Naive thymus-derived CD4-positive, alpha-beta T cell (primary cell): ENCODE measurements at regions not wholly inside any gene's neighbourhood (a gene's known extent, or its start where the extent isn't known, plus 50 kb on each side); places are given as distances from the start of the nearest gene placed in this dataset.

Experiments
- ATAC-seq: fragments of 150-1000 bp; cut with Tn5 transposase; 2 replicates; pipeline ENCODE4 v1.10.0; 2021; ENCODE audit warnings: mild to moderate bottlenecking, moderate library complexity
- CTCF ChIA-PET: fragments of 350-600 bp; sonication (Branson Sonifier 250); formaldehyde crosslinking; loops from one replicate; lab custom pipeline; 2021; ENCODE audit warnings: antibody characterized with exemption; lab: Charles Lee
- POLR2A ChIA-PET: fragments of 350-600 bp; sonication (Branson Sonifier 250); formaldehyde crosslinking; loops from one replicate; lab custom pipeline; 2021; ENCODE audit warnings: antibody characterized with exemption, inconsistent platforms; lab: Charles Lee
- DNase-seq, 9 donors: peaks; one replicate each; pipeline versions ENCODE4 v3.0.0 to v3.0.0-alpha.2; 2020 to 2022; ENCODE audit warnings: mixed read lengths in 1 of 9
- H3K27ac ChIP-seq: one replicate; pipeline ENCODE4 v1.7.0; 2013; ENCODE audit warnings: mild to moderate bottlenecking, low read depth, low read length, moderate library complexity
- H3K27me3 ChIP-seq, 2 donors: one replicate each; pipeline ENCODE4 v1.7.0; 2013; ENCODE audit warnings: low read length in 2 of 2, mild to moderate bottlenecking in 2 of 2, moderate library complexity in 2 of 2; ENCODE audit not compliant: control insufficient read depth in 2 of 2, insufficient read depth in 2 of 2
- H3K36me3 ChIP-seq, 3 experiments: 1 replicate in 2 of 3; 2 replicates in 1 of 3; pipeline ENCODE4 v1.7.0; 2013; ENCODE audit warnings: low read length in 3 of 3, mild to moderate bottlenecking in 3 of 3, moderate library complexity in 1 of 3; ENCODE audit not compliant: insufficient read depth in 3 of 3, control insufficient read depth in 2 of 3
- H3K4me1 ChIP-seq, 2 donors: one replicate each; pipeline ENCODE4 v1.7.0; 2013; ENCODE audit warnings: low read length in 2 of 2, mild to moderate bottlenecking in 2 of 2, moderate library complexity in 1 of 2; ENCODE audit not compliant: control insufficient read depth in 2 of 2, insufficient read depth in 2 of 2
- H3K4me3 ChIP-seq: 2 replicates; pipeline ENCODE4 v1.7.0; 2013; ENCODE audit warnings: mild to moderate bottlenecking, low read length
- H3K9me3 ChIP-seq, 3 experiments: 1 replicate in 2 of 3; 2 replicates in 1 of 3; pipeline ENCODE4 v1.7.0; 2013; ENCODE audit warnings: low read length in 3 of 3; ENCODE audit not compliant: control insufficient read depth in 2 of 3
- H3K27ac Mint-ChIP-seq, 9 donors: one replicate each; pipeline ENCODE4 v1.8.0; 2020 to 2022; ENCODE audit warnings: mixed read lengths in 9 of 9, mild to moderate bottlenecking in 8 of 9, moderate library complexity in 5 of 9, inconsistent platforms in 2 of 9
- H3K27me3 Mint-ChIP-seq, 5 donors: one replicate each; pipeline ENCODE4 v1.8.0; 2021 to 2022; ENCODE audit warnings: mixed read lengths in 5 of 5, mild to moderate bottlenecking in 1 of 5
- H3K36me3 Mint-ChIP-seq, 5 donors: one replicate each; pipeline ENCODE4 v1.8.0; 2020 to 2022; ENCODE audit warnings: mixed read lengths in 5 of 5, mild to moderate bottlenecking in 3 of 5, inconsistent platforms in 1 of 5
- H3K4me1 Mint-ChIP-seq, 7 donors: one replicate each; pipeline ENCODE4 v1.8.0; 2020 to 2022; ENCODE audit warnings: mixed read lengths in 7 of 7, mild to moderate bottlenecking in 3 of 7, inconsistent platforms in 1 of 7
- H3K4me3 Mint-ChIP-seq, 10 donors: one replicate each; pipeline ENCODE4 v1.8.0; 2020 to 2022; ENCODE audit warnings: mild to moderate bottlenecking in 10 of 10, mixed read lengths in 10 of 10, moderate library complexity in 6 of 10, inconsistent platforms in 2 of 10
- H3K9me3 Mint-ChIP-seq, 11 donors: one replicate each; pipeline ENCODE4 v1.8.0; 2020 to 2022; ENCODE audit warnings: mixed read lengths in 11 of 11, mild to moderate bottlenecking in 4 of 11, inconsistent platforms in 1 of 11, moderate library complexity in 1 of 11
- intact Hi-C, 2 donors: fragments of 100-400 bp; cut with micrococcal nuclease; formaldehyde crosslinking; loops; one replicate each; pipeline ENCODE4 v1.15.1; 2023

DNA sequence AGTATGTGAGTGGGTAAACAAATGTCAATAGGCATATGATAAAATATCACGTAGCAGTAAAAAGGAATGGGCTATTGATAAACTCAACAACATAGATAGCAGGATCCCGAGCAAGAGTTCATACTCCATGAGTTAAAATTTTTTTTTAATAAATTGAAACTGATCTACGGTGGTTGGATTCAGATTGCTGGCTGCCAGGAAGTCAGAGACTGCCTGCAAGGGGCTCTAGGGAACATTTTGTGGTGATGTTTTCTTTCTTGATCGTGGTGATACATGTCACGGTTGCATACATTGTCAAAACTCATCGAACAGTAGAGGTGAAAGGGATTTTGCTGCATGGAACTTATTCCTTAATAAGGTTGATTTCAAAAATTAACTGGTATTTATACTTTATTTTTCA, 62.6 kb upstream of the WNT7B start:
- Mint-ChIP-seq H3K27me3 (no peaks in the 10 kb centered on the region), H3K36me3 (no peaks in the 10 kb centered on the region), H3K27ac (peak overlapping the region in 5 of 9 donors; percentile 7 to 78 (median 42)), H3K9me3 (no peaks in the 10 kb centered on the region), H3K4me1 (peaks cover 11 to 58% (median 41%) of the 10 kb centered on the region in 7 donors), H3K4me3 (no peak overlapping the region)
- ChIA-PET POLR2A (interaction anchor here (4.4 kb wide), 1 partner anchor 13 kb away, joined by 104 read pairs; no protein-coding TSS in a partner anchor), CTCF (no interaction called here)
- ATAC-seq (no peak), DNase-seq (no peak)
- H3K36me3 ChIP-seq, result no peaks in the 10 kb centered on the region
- H3K27ac ChIP-seq, result no peak overlapping the region
- no peak overlapping the region for H3K4me3 ChIP-seq
- H3K9me3 ChIP-seq, result no peaks in the 10 kb centered on the region
- peaks cover 28 to 29% of the 10 kb centered on the region in 2 donors for H3K4me1 ChIP-seq
- H3K27me3 ChIP-seq, result no peaks in the 10 kb centered on the region
- intact Hi-C loops, result loop anchor here (5.0 kb wide), 3 partner anchors 42 to 1542 kb away; partner anchors contain the start of genes KIAA0930 (in 1 of the 2) and RTL6 (in 1 of the 2)

GRCh38 chr22:46040471-46041465, 63.8 kb upstream of the WNT7B start:
- DNase-seq (no peak), ATAC-seq (no peak)
- Mint-ChIP-seq H3K4me1 (peaks cover 11 to 56% (median 36%) of the 10 kb centered on the region in 7 donors), H3K27ac (peak overlapping the region in 2 of 9 donors; percentile 32 to 58), H3K36me3 (no peaks in the 10 kb centered on the region), H3K27me3 (peaks cover 0 to 2% (median 0%) of the 10 kb centered on the region in 5 donors), H3K4me3 (no peak overlapping the region), H3K9me3 (no peaks in the 10 kb centered on the region)
- ChIA-PET POLR2A (interaction anchor here (0.8 to 6.5 kb wide), 6 partner anchors 13 to 295 kb away, joined by 3 to 81 read pairs (median 4); partner anchors contain the start of gene TRMU), CTCF (interaction anchor here (1.5 kb wide), 1 partner anchor 25 kb away, joined by 4 read pairs; no protein-coding TSS in a partner anchor)
- intact Hi-C loops, result no loop called here
- H3K4me3 ChIP-seq, result no peak overlapping the region
- no peaks in the 10 kb centered on the region for H3K27me3 ChIP-seq
- no peaks in the 10 kb centered on the region for H3K9me3 ChIP-seq
- no peaks in the 10 kb centered on the region for H3K36me3 ChIP-seq
- H3K4me1 ChIP-seq, result peaks cover 22 to 25% of the 10 kb centered on the region in 2 donors
- H3K27ac ChIP-seq, result no peak overlapping the region

DNA sequence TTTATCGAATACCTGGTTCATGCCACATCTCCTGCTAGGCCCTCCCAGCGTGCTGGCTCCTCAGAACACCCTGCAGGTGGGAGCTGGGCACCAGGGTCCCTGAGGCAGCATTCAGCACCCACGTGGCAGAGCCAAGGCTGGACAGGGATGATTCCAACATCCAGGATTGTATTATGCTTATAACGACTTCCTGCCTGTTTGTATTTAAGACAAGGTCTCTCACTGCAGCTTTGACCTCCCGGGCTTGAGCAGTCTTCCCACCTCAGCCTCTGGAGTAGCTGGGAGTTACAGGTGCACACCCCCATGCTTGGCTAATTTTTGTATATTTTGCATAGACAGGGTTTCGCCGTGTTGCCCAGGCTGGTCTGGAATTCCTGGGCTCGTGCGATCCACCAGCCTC, 64.7 kb upstream of the WNT7B start:
- DNase-seq (no peak), ATAC-seq (no peak)
- Histone ChIP-seq H3K9me3 (no peaks in the 10 kb centered on the region), H3K27me3 (no peaks in the 10 kb centered on the region), H3K36me3 (no peaks in the 10 kb centered on the region), H3K4me1 (peaks cover 17 to 24% of the 10 kb centered on the region in 2 donors), H3K4me3 (no peak overlapping the region), H3K27ac (no peak overlapping the region)
- Mint-ChIP-seq H3K27me3 (peaks cover 0 to 6% (median 0%) of the 10 kb centered on the region in 5 donors), H3K4me1 (peaks cover 17 to 61% (median 41%) of the 10 kb centered on the region in 7 donors), H3K27ac (peak overlapping the region in 2 of 9 donors; percentile 32 to 69), H3K9me3 (no peaks in the 10 kb centered on the region), H3K36me3 (no peaks in the 10 kb centered on the region), H3K4me3 (peak overlapping the region in 1 of 10 donors; percentile 28)
- POLR2A ChIA-PET, result interaction anchor here (1.4 to 6.5 kb wide), 2 partner anchors 12 to 28 kb away, joined by 4 to 81 read pairs; no protein-coding TSS in a partner anchor
- CTCF ChIA-PET, result interaction anchor here (1.5 kb wide), 1 partner anchor 26 kb away, joined by 4 read pairs; no protein-coding TSS in a partner anchor
- intact Hi-C loops, result no loop called here

- Mint-ChIP-seq H3K27me3 (peaks cover 0 to 6% (median 0%) of the 10 kb centered on the region in 5 donors), H3K4me1 (peaks cover 12 to 60% (median 40%) of the 10 kb centered on the region in 7 donors), H3K36me3 (no peaks in the 10 kb centered on the region), H3K27ac (peak overlapping the region in 7 of 9 donors; percentile 28 to 90 (median 74)), H3K4me3 (peak overlapping the region in 8 of 10 donors; percentile 25 to 64 (median 40)), H3K9me3 (no peaks in the 10 kb centered on the region)
- ChIA-PET CTCF (interaction anchor here (1.6 kb wide), 1 partner anchor 30 kb away, joined by 4 read pairs; no protein-coding TSS in a partner anchor), POLR2A (interaction anchor here (0.5 to 6.5 kb wide), 6 partner anchors 11 to 673 kb away, joined by 3 to 81 read pairs (median 5); no protein-coding TSS in a partner anchor)
- H3K27me3 ChIP-seq, result no peaks in the 10 kb centered on the region
- peak overlapping the region; percentile 51 for H3K27ac ChIP-seq
- intact Hi-C loops, result no loop called here
- DNase-seq (no peak), ATAC-seq (no peak)
- no peaks in the 10 kb centered on the region for H3K36me3 ChIP-seq
- H3K4me3 ChIP-seq, result no peak overlapping the region
- no peaks in the 10 kb centered on the region for H3K9me3 ChIP-seq
- H3K4me1 ChIP-seq, result peaks cover 10 to 17% of the 10 kb centered on the region in 2 donors
These were observed 65.8 kb upstream of the WNT7B start for GRCh38 chr22:46042786-46043185.

- ChIA-PET CTCF (interaction anchor here (1.6 kb wide), 1 partner anchor 30 kb away, joined by 4 read pairs; no protein-coding TSS in a partner anchor), POLR2A (interaction anchor here (0.5 to 6.5 kb wide), 9 partner anchors 6 to 672 kb away, joined by 3 to 81 read pairs (median 8); no protein-coding TSS in a partner anchor)
- Mint-ChIP-seq H3K27ac (peak overlapping the region; percentile 78 to 96 (median 94)), H3K4me3 (peak overlapping the region; percentile 73 to 92 (median 90)), H3K27me3 (peaks cover 0 to 6% (median 0%) of the 10 kb centered on the region in 5 donors), H3K9me3 (no peaks in the 10 kb centered on the region), H3K36me3 (no peaks in the 10 kb centered on the region), H3K4me1 (peaks cover 12 to 62% (median 40%) of the 10 kb centered on the region in 7 donors)
- H3K9me3 ChIP-seq, result no peaks in the 10 kb centered on the region
- H3K27me3 ChIP-seq, result no peaks in the 10 kb centered on the region
- no peaks in the 10 kb centered on the region for H3K36me3 ChIP-seq
- no peak overlapping the region for H3K4me3 ChIP-seq
- intact Hi-C loops, result no loop called here
- no peak for DNase-seq
- no peak for ATAC-seq
- peaks cover 10 to 17% of the 10 kb centered on the region in 2 donors for H3K4me1 ChIP-seq
- peak overlapping the region; percentile 76 for H3K27ac ChIP-seq
These were observed 66.4 kb upstream of the WNT7B start for GRCh38 chr22:46043339-46043738.
